Uterus (tissue), 3 donors: ENCODE measurements at regions not wholly inside any gene's neighbourhood (a gene's known extent, or its start where the extent isn't known, plus 50 kb on each side); places are given as distances from the start of the nearest gene placed in this dataset.

Experiments used
- DNase-seq, 2 donors: peaks; one replicate each; pipeline ENCODE4 v3.0.0-alpha.2; 2019 to 2020
- H3K27ac ChIP-seq, 2 donors: fragments of 200-600 bp; sonication (generic); 1 replicate in 1 of 2; 2 replicates in 1 of 2; pipeline ENCODE4 v1.5.1; 2016 to 2018
- H3K27me3 ChIP-seq, 2 donors: fragments of 200-600 bp; sonication (generic); one replicate each; pipeline ENCODE4 v1.5.1; 2018 to 2019; ENCODE audit warnings: control low read depth in 1 of 2
- H3K36me3 ChIP-seq, 2 donors: fragments of 200-600 bp; sonication (generic); one replicate each; pipeline ENCODE4 v1.5.1; 2019; ENCODE audit warnings: control low read depth in 1 of 2
- H3K4me1 ChIP-seq, 2 donors: fragments of 200-600 bp; sonication (generic); one replicate each; pipeline ENCODE4 v1.5.1; 2018 to 2019; ENCODE audit warnings: control low read depth in 1 of 2
- H3K4me3 ChIP-seq, 2 donors: fragments of 200-600 bp; sonication (generic); 1 replicate in 1 of 2; 2 replicates in 1 of 2; pipeline ENCODE4 v1.5.1; 2018 to 2019; ENCODE audit warnings: mild to moderate bottlenecking in 1 of 2
- H3K9me3 ChIP-seq, 2 donors: fragments of 200-600 bp; sonication (generic); one replicate each; pipeline ENCODE4 v1.5.1; 2019; ENCODE audit warnings: control low read depth in 1 of 2
- POLR2A ChIP-seq, 2 donors: fragments of 450-650 bp; IDR thresholded peaks; one replicate each; pipeline ENCODE4 v1.6.1; 2016; ENCODE audit warnings: antibody characterized with exemption in 2 of 2, mild to moderate bottlenecking in 1 of 2, moderate library complexity in 1 of 2
- intact Hi-C: fragments of 100-400 bp; cut with DNase I; formaldehyde crosslinking; loops from one replicate; pipeline ENCODE4 v1.15.1; 2023; ENCODE audit warnings: low total_unique reads
- TF ChIP-seq, protein P1 (sequence below), 4 experiments: fragments of 200-600 bp in 2 of 4; fragments of 450-650 bp in 2 of 4; sonication (generic) in 2 of 4; IDR thresholded peaks; one replicate each; pipeline ENCODE4 v1.5.1; 2016 to 2019; ENCODE audit warnings: antibody characterized with exemption in 4 of 4, mild to moderate bottlenecking in 2 of 4, moderate library complexity in 1 of 4
- donor health status: DM: yes; HTN: yes; CAD: no.

GRCh38 chr2:29990129-29990528 is 68.7 kb upstream of the ALK start:
- no peak overlapping the region for H3K27ac ChIP-seq
- DNase-seq, result no peak
- TF ChIP-seq, protein P1, sequence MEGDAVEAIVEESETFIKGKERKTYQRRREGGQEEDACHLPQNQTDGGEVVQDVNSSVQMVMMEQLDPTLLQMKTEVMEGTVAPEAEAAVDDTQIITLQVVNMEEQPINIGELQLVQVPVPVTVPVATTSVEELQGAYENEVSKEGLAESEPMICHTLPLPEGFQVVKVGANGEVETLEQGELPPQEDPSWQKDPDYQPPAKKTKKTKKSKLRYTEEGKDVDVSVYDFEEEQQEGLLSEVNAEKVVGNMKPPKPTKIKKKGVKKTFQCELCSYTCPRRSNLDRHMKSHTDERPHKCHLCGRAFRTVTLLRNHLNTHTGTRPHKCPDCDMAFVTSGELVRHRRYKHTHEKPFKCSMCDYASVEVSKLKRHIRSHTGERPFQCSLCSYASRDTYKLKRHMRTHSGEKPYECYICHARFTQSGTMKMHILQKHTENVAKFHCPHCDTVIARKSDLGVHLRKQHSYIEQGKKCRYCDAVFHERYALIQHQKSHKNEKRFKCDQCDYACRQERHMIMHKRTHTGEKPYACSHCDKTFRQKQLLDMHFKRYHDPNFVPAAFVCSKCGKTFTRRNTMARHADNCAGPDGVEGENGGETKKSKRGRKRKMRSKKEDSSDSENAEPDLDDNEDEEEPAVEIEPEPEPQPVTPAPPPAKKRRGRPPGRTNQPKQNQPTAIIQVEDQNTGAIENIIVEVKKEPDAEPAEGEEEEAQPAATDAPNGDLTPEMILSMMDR (IDR thresholded peaks at IDR 0.05), result no peak
- no peak for TF ChIP-seq POLR2A (IDR thresholded peaks at IDR 0.05)
- H3K27me3 ChIP-seq, result no peaks in the 10 kb centered on the region
- intact Hi-C loops, result no loop called here
- no peaks in the 10 kb centered on the region for H3K9me3 ChIP-seq
- H3K4me1 ChIP-seq, result no peaks in the 10 kb centered on the region
- H3K4me3 ChIP-seq, result no peak overlapping the region
- H3K36me3 ChIP-seq, result no peaks in the 10 kb centered on the region

GRCh38 chr2:29991086-29991485 is 69.7 kb upstream of the ALK start:
- Histone ChIP-seq H3K36me3 (no peaks in the 10 kb centered on the region), H3K4me3 (no peak overlapping the region), H3K4me1 (no peaks in the 10 kb centered on the region), H3K9me3 (no peaks in the 10 kb centered on the region), H3K27ac (no peak overlapping the region), H3K27me3 (no peaks in the 10 kb centered on the region)
- intact Hi-C loops, result no loop called here
- no peak for TF ChIP-seq POLR2A (IDR thresholded peaks at IDR 0.05)
- TF ChIP-seq, protein P1 (IDR thresholded peaks at IDR 0.05), result no peak
- DNase-seq, result no peak

GRCh38 chr2:29995241-29995640 is 73.9 kb upstream of the ALK start:
- intact Hi-C loops, result no loop called here
- DNase-seq, result no peak
- no peak overlapping the region for H3K4me3 ChIP-seq
- no peaks in the 10 kb centered on the region for H3K9me3 ChIP-seq
- H3K27me3 ChIP-seq, result no peaks in the 10 kb centered on the region
- H3K4me1 ChIP-seq, result no peaks in the 10 kb centered on the region
- no peak overlapping the region for H3K27ac ChIP-seq
- H3K36me3 ChIP-seq, result no peaks in the 10 kb centered on the region
- no peak for TF ChIP-seq POLR2A (IDR thresholded peaks at IDR 0.05)
- TF ChIP-seq, protein P1 (IDR thresholded peaks at IDR 0.05), result no peak

- intact Hi-C loops, result no loop called here
These were observed 81.7 kb upstream of the ALK start for GRCh38 chr2:30003128-30003527.

DNA sequence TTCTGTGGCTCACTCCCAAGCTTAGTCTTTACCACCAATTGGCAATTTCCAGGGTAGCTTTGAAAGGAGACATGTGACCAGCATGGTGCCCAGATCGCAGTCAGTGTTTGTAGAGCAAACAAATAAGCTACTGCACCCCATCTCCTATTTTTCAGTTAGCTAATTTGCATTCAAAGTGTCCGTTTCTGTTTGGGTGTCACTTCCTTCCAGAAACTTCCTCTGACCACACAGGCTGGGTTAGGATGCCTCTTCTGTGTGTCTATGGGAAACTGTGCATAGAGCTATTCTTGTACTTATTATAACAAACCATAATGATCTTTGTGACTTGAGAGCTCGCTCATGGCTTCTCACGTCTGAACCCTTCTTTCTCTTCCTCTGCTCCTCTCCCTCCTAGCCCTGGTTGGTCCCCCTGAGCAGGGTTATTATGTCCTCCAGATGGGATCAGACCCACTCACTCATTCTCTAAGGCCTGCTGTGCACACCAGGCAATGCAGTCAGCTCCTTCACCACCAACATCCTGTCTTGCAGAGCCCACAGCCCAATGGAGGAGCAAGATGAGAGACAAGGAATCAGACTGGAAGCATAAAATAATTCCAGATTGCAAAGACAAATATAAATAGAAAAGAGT is 101.2 kb upstream of the ALK start:
- no peaks in the 10 kb centered on the region for H3K36me3 ChIP-seq
- H3K27ac ChIP-seq, result no peak overlapping the region
- no peaks in the 10 kb centered on the region for H3K9me3 ChIP-seq
- no peak for TF ChIP-seq POLR2A (IDR thresholded peaks at IDR 0.05)
- TF ChIP-seq, protein P1 (IDR thresholded peaks at IDR 0.05), result no peak
- no peak for DNase-seq
- no peak overlapping the region for H3K4me3 ChIP-seq
- H3K4me1 ChIP-seq, result no peaks in the 10 kb centered on the region
- H3K27me3 ChIP-seq, result no peaks in the 10 kb centered on the region
- intact Hi-C loops, result no loop called here

More at GRCh38 chr2:30003128-30003527, 81.7 kb upstream of the ALK start:
- TF ChIP-seq, protein P1 (IDR thresholded peaks at IDR 0.05), result no peak
- no peak for TF ChIP-seq POLR2A (IDR thresholded peaks at IDR 0.05)
- H3K27me3 ChIP-seq, result no peaks in the 10 kb centered on the region
- H3K27ac ChIP-seq, result no peak overlapping the region
- no peak overlapping the region for H3K4me3 ChIP-seq
- no peak for DNase-seq
- no peaks in the 10 kb centered on the region for H3K9me3 ChIP-seq
- no peaks in the 10 kb centered on the region for H3K36me3 ChIP-seq
- no peaks in the 10 kb centered on the region for H3K4me1 ChIP-seq
